GM18907 (cell line): ENCODE measurements at regions not wholly inside any gene's neighbourhood (a gene's known extent, or its start where the extent isn't known, plus 50 kb on each side); places are given as distances from the start of the nearest gene placed in this dataset.

Experiments
- ATAC-seq: cut with Tn5 transposase; IDR thresholded peaks from one replicate; pipeline ENCODE4 v1.9.1; 2021; ENCODE audit warnings: mild to moderate bottlenecking, moderate library complexity; ENCODE audit not compliant: unreplicated experiment

DNA sequence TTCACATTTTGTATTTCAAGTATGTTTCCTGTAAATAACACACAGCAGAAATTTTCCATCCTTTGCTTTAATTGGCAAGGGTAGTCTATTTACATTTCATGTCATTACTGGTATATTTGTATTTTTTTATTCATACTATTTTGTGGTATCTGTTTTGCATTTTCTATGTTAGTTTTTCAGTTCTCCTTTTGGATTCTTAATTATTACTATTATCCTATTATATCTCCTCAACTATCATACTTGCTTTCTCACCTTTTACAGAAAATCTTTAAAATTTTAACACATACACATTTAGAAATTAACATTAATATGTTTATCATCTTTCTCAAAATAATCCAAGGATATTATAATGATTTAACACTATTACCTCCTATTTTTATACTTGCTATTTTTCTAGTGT, 918.3 kb upstream of the MAP3K7 start:
- no peak for ATAC-seq

- ATAC-seq = no peak
These were observed 915.1 kb upstream of the MAP3K7 start for GRCh38 chr6:91501930-91502329.

DNA sequence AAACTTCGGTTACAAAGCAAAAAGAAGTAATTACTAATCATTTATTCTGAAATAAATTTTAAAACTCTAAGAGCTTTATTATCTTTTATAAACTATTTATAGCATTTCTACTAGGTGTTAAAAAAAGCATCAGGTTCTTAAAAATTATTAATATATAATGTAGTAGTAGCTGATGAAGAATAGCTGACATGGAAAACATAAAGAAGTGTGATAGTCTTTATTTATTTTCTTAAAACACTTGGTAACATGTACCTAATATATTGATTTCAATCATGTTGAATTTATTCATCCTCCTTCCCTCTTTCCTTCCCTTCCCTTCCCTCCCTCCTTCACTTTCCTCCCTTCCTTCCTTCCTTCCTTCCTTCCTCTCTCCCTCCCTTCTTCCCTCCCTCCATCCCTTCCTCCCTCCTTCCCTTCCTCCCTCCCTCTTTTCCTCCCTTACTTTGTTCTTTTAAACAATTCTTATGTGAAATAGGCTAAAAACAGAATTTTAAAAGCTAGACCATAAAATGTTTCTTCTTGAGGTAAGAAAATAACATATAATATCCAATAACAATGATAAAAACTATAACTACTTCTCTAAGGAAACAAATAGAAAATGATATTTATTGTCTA, 913.9 kb upstream of the MAP3K7 start:
- no peak for ATAC-seq

DNA sequence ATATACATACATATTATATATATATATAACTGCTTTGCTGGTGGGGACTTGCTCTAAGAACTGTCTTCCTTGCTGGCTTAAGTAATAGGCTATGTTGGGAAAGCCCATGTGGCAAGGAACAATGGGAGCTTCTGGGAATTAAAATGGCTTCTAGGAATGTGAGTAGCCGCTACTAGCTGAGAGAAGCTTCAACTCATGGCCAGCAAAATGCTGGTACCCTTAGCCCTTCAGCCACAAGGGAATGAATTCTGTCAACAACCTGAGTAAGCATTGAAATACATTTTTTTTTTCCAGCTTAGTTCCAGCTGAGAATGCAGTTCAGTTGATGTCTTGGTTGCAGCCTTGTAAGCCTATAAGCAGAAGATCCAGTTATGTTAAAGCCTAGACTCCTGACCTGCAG, 911.7 kb upstream of the MAP3K7 start:
- ATAC-seq = no peak

- no peak for ATAC-seq
These were observed 910.9 kb upstream of the MAP3K7 start for GRCh38 chr6:91497770-91498169.

- no peak for ATAC-seq
These were observed 903.9 kb upstream of the MAP3K7 start for GRCh38 chr6:91490671-91491301.

DNA sequence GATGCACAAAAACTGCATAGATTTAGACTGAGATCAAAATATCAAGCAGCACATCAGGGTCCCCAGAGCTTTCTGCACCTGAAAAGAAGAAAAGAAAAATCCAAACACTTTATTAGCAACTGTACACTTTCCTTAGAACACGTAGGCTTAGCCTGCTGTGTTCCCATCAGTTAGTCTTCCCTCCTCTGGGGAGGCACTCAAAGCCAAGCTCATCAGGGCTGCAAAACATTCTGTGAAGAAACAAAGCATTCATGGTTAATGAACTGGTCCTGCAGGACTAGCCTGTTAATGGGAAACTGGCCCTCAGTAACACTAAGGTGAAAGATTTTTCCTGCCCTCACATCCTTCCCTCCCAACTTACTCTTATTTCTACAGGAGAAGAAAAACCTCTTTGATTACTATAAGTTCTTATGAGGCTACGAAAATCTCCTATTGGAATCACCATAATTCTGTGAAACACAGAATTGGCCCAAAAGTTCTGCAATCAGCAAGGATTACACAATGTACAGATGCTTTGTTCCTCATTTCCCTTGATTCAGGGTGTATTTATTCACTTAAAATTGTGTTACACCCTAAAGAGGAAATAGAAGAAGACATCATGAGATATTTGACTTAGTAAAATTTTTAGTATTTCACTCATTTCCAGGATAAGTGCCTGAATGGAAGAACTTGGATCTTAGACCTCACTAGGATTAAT, 901.0 kb upstream of the MAP3K7 start:
- no peak for ATAC-seq

- peak; percentile 66 for ATAC-seq
These were observed 899.3 kb upstream of the MAP3K7 start for GRCh38 chr6:91486200-91486599.

GRCh38 chr6:91485047-91485446, 898.2 kb upstream of the MAP3K7 start:
- ATAC-seq = no peak

DNA sequence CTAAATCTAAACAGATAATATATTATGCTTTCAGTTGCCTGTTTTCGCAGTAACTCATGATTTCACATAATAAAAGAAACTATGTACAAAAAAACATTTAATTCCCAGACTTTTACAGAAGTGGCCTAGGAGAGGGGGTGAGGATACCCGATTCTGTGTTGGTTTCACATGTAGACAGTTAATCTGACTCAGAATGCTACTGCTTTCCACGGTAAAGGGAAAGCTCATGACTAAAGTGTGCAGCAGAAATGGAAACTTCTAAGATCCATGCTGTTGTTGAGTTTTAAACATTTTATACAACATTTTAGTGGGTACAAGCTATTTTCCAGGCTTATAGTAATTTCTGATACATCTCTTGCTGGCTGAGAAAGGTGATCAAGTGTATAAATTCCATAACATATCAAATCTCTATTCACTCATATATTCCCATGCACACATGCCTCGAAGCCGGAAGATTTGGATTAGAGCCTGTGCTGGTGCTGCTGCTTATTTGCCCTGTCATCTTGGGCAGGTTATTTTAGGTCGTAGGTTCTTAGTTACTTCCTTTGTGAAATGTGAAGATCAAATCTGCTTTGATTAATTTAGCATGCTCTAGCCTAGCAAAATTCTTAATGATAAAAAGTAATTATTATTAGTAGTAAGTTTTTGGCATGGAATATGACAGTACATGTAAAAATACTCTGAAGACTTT, 896.7 kb upstream of the MAP3K7 start:
- ATAC-seq = peak; percentile 39

DNA sequence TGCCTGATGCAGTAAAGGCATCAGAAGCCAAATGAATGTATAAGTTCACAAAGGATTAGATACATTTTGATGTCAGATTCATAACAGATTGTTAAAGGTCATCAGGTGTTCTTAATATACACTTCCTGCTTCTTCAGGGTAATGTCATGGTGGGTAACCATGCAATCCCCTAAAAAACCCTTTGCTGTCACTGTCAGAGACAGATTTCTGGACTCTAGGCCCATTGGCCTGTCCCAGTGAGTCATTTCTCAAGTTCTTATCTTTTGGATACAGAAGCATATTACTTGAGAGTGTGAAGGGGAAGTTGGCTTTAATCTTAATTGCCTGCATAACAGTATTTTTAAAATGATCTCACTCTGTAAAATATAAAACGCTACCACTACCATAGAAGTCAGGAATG, 895.6 kb upstream of the MAP3K7 start:
- peak; percentile 87 for ATAC-seq

DNA sequence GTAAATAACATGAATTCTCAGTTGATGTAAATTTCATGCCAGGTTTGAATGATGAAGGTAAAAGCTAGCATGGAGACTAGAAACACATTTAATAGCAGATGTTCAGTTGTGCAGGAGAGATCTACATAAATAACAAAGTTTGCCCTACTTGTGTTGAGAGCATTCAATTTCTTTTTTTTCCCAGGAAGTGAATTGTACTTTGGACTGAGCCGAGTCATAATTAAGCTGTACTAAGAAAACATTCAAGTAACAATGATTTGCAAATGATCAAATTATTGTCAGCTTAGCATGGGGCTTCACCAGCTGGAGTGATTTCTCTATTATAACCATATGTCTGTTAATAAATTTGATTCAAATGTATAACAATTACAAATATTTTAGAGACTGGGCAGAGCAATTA, 893.5 kb upstream of the MAP3K7 start:
- no peak for ATAC-seq

GRCh38 chr6:91477688-91478087, 890.8 kb upstream of the MAP3K7 start:
- ATAC-seq = no peak

- peak; percentile 79 for ATAC-seq
These were observed 889.1 kb upstream of the MAP3K7 start for GRCh38 chr6:91476000-91476399.

DNA sequence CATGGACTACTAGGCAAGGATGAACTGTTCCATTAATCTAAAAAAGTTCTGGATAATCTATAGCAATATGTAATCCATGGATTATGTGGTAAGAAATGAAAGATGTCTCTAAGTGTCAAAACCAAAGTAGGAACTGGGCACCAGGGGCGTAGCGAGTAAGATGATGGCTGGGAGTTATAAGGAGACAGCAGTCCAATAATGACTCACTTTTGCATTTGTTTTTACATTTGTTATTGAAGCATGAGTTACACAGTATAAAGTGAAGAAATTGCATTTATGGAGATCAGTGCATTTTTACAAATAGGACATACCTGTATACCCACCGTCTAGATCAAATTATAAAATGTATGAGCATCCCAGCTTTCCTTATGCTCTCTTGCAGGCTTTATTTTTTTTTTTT, 878.5 kb upstream of the MAP3K7 start:
- ATAC-seq = no peak

GRCh38 chr6:91464718-91465117, 877.8 kb upstream of the MAP3K7 start:
- no peak for ATAC-seq

DNA sequence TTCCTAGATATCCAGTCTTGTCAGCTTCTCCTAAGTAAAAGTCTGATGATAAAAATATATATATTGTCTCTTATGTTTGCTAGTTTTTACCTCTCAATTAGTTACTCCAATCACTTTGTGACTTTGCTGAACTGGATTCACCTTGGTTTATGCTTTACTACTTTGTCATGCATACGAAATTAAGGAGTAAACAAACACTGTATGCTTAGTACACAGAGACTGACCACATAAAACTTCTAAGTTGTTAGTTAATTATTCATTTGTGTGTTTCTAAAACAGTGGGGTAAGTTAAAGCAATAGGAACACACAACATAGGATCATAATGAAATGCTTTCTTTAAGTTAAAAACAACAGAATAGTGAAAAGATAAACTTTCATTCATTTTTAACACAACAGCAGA, 877.3 kb upstream of the MAP3K7 start:
- peak; percentile 87 for ATAC-seq

- no peak for ATAC-seq
These were observed 875.4 kb upstream of the MAP3K7 start for GRCh38 chr6:91462241-91462640.

GRCh38 chr6:91453224-91453878, 866.5 kb upstream of the MAP3K7 start:
- no peak for ATAC-seq

GRCh38 chr6:91449539-91449938, 862.7 kb upstream of the MAP3K7 start:
- ATAC-seq = no peak

GRCh38 chr6:91447530-91448254, 860.8 kb upstream of the MAP3K7 start:
- ATAC-seq = no peak
